HTR-8/SVneo (cell line): ENCODE measurements at regions not wholly inside any gene's neighbourhood (a gene's known extent, or its start where the extent isn't known, plus 50 kb on each side); places are given as distances from the start of the nearest gene placed in this dataset.
A peak's percentile ranks its signal among the peaks of the same experiment; 100 is the strongest.

ENCODE experiments used
- DNase-seq: peaks from one replicate; pipeline ENCODE4 v3.0.0; 2011; ENCODE audit warnings: low spot score, mixed read lengths; ENCODE audit not compliant: insufficient read length
- FAIRE-seq: peaks from 2 replicates; lab custom pipeline; 2011; peaks lifted over from hg19 to GRCh38; lab: Jason Lieb, UNC

- no peak for FAIRE-seq
Measured at GRCh38 chr19:13613447-13613846, 107.2 kb upstream of the CACNA1A start.

GRCh38 chr19:13611596-13611995, 105.3 kb upstream of the CACNA1A start:
- DNase-seq, result no peak
- no peak for FAIRE-seq

More at GRCh38 chr19:13613447-13613846, 107.2 kb upstream of the CACNA1A start:
- no peak for DNase-seq

- no peak for FAIRE-seq
- no peak for DNase-seq
Measured at GRCh38 chr19:13610039-13610691, 103.9 kb upstream of the CACNA1A start.

- no peak for FAIRE-seq
- DNase-seq, result no peak
Measured at GRCh38 chr19:13606156-13606555, 99.9 kb upstream of the CACNA1A start.

- FAIRE-seq (no peak), DNase-seq (no peak)
Measured at GRCh38 chr19:13604902-13605586, 98.8 kb upstream of the CACNA1A start.

- DNase-seq (no peak), FAIRE-seq (no peak)
Measured at GRCh38 chr19:13600802-13601201, 94.5 kb upstream of the CACNA1A start.

GRCh38 chr19:13600091-13600490, 93.8 kb upstream of the CACNA1A start:
- no peak for FAIRE-seq

GRCh38 chr19:13599681-13600080, 93.4 kb upstream of the CACNA1A start:
- FAIRE-seq (no peak), DNase-seq (no peak)

More at GRCh38 chr19:13600091-13600490, 93.8 kb upstream of the CACNA1A start:
- no peak for DNase-seq

- FAIRE-seq (no peak), DNase-seq (no peak)
Measured at GRCh38 chr19:13598098-13598497, 91.8 kb upstream of the CACNA1A start.

GRCh38 chr19:13597640-13598039, 91.4 kb upstream of the CACNA1A start:
- FAIRE-seq (peak; percentile 31), DNase-seq (peak; percentile 92)

- FAIRE-seq (peak; percentile 93), DNase-seq (peak; percentile 83)
Measured at GRCh38 chr19:13588957-13589833, 82.9 kb upstream of the CACNA1A start.

- FAIRE-seq (no peak), DNase-seq (no peak)
Measured at GRCh38 chr19:13585512-13585911, 79.2 kb upstream of the CACNA1A start.

- DNase-seq, result no peak
- no peak for FAIRE-seq
Measured at GRCh38 chr19:13583753-13584152, 77.5 kb upstream of the CACNA1A start.

GRCh38 chr19:13583114-13583513, 76.8 kb upstream of the CACNA1A start:
- FAIRE-seq (no peak), DNase-seq (no peak)

GRCh38 chr19:13581576-13581975, 75.3 kb upstream of the CACNA1A start:
- DNase-seq (no peak), FAIRE-seq (no peak)

GRCh38 chr19:13579388-13580060, 73.2 kb upstream of the CACNA1A start:
- no peak for FAIRE-seq
- DNase-seq, result no peak

GRCh38 chr19:13576726-13577125, 70.4 kb upstream of the CACNA1A start:
- DNase-seq, result no peak
- FAIRE-seq, result no peak

GRCh38 chr19:13574933-13575332, 68.7 kb upstream of the CACNA1A start:
- DNase-seq (no peak), FAIRE-seq (no peak)

GRCh38 chr19:13573056-13573667, 66.9 kb upstream of the CACNA1A start:
- no peak for DNase-seq
- FAIRE-seq, result no peak

- DNase-seq (no peak), FAIRE-seq (no peak)
Measured at GRCh38 chr19:13561461-13561860, 55.2 kb upstream of the CACNA1A start.
